ENCODE measurements at regions not wholly inside any gene's neighbourhood (a gene's known extent, or its start where the extent isn't known, plus 50 kb on each side); places are given as distances from the start of the nearest gene placed in this dataset.
"Not testable (repeated sequence)": the region's sequence is repeated elsewhere in the genome, so short reads cannot be mapped to it uniquely, and the experiment has no call there.

DNA sequence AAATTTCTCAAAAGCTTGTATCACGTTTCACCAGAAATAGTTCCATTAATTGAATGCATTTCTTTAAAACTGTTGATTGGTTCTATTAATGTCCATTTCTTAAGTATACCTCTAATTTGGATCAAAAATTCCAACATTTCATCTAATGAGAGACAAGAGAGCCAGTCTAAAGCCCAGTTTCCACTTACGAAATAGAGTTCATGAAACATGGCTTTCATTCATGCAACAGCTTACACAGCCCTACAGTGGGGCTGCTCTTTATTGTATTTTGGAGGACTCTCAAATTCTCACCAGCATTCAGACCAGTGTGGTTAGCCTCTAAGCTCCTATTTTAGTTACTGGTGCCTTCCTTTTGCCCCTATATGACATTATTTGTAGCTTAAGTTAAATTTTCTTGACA, 566.9 kb upstream of the RGMB start:
- no peak for DNase-seq (ENCODE audit: low read depth)

DNA sequence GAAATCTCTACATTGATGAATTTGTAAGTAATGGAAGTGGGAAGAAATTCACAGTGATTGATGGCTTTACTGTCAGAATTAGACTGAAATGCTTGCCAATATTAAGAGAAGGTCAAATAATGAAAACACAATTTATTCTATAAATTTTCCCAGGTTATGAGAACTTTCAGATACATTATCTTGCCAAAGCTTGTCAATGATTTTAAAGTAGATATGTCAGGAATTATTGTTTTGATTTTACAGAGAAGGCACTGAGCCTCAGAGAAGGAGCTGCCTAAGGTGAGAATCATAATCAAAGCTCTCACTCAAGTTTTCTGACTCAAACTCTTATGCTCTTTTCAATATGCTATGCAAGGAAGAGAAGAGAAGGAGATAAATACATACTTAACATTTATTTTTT, 564.0 kb upstream of the RGMB start:
- DNase-seq (ENCODE audit: low read depth) = no peak

DNA sequence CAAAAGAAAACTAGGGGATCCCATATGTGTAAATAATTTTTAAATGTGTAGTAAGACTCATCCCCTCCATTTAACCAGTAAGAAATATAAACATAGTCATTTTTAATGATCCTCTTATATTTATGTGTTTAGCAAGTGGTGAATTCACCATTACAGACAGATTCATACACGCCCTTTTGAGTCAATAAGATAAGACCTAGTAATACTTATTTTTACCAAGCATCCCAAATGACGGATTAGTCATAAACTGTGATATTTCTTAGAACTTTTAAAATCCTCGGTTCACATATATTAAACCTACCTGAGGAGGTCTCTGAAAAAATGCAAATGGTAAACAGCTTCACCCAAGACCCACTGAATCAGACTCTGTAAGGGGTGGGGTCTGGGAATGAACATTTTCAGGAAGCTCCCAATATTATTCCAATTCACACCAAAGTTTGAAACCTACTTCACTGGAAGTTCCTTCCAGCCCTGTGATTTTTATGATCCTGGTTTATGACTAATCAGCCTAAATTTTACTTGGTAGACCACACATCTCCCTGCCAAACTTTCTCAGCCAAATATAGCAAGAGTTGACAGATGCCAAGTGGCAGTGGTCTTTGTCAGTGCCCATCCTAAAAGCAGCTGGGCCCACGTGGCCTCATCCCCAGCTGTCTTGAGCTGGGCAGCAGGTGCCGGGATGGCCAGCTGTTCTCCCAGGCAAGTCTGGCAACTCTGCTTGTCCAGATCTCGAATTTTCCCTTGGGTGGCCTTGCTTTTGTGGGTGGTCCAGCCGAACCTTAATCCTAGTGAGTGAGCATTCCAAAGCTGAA, 559.0 kb upstream of the RGMB start:
- peak; percentile 17 for DNase-seq (ENCODE audit: low read depth)

DNA sequence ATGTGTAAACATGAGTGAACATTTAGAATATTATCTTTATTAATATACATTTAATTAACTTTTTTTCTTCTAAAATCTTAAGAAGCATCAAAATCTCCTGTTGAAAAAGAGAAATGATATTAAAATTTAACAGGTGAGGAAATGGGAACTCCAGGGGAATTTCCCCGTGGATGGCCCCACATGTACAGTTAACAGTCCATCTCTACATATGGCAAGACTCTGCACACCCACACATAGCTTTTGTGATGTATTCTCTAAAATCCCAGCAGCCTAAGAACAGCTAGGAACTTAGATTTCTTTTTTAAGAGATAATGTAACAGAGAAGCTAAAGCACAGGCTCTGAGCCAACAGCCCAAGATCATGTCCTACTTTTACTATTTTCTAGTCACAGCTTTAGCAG, 556.3 kb upstream of the RGMB start:
- DNase-seq (ENCODE audit: low read depth) = no peak

DNA sequence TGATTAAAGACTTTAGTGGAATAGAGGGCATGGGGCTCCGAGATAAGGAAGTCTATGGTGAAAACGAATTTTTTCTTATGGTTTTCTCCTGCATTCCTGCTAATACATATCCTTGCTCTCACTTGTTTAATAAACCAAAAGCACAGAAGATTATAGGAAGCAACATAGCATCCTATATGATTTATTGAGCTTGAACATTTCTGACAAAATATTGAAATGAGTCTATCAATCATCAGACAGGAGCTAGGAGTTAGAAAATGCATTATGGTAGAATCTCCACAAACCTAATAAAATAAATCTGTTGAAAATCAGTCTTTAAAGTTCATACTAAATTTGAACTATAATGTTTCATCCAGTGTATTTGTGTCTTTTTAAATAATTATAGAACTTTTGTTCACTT, 554.6 kb upstream of the RGMB start:
- DNase-seq (ENCODE audit: low read depth) = no peak

DNA sequence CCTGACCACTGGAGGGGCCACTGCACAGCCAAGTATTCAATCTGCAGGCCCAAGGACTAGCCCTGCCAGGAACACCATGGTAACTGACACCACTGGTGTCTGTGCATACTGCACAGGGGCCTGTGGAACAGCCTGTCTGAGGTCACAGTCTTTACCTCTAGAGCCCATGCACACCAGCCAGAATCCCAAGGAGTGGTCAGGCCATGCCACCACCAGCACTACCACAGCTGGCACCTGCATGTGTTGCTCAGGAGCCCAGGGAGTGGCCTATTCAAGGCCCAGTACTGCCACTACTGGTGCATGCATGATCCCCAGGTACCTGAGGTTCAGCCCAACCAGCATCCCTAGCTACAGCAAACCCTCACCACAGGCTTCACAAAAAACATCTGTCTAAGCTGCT, 546.0 kb upstream of the RGMB start:
- DNase-seq (ENCODE audit: low read depth) = no peak

DNA sequence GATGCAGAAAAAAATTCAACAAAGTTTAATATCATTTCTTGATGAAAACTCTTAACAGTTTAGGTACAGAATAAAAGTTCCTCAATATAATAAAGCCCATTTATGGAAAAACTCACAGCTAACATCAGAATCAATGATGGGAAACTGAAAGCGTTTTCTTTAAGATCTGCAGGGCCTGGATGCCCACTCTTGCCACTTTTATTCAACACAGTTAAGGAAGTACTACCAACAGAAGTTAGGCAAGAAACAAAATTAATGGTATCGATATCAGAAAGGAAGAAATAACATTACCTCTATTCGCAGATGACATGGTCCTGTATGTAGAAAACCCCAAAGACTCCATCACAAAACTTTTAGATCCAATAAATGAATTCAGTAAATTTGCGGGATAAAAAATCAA, 542.4 kb upstream of the RGMB start:
- no peak for DNase-seq (ENCODE audit: low read depth)

DNA sequence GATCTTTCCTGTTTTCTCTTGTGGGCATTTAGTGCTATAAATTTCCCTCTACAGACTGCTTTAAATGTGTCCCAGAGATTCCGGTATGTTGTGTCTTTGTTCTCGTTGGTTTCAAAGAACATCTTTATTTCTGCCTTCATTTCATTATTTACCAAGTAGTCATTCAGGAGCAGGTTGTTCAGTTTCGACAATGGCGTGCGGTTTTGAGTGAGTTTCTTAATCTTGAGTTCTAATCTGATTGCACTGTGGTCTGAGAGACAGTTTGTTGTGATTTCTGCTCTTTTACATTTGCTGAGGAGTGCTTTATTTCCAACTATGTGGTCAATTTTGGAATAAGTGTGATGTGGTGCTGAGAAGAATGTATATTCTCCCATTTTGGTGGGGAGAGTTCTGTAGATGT, 535.7 kb upstream of the RGMB start:
- not testable (repeated sequence) for DNase-seq (ENCODE audit: low read depth)

DNA sequence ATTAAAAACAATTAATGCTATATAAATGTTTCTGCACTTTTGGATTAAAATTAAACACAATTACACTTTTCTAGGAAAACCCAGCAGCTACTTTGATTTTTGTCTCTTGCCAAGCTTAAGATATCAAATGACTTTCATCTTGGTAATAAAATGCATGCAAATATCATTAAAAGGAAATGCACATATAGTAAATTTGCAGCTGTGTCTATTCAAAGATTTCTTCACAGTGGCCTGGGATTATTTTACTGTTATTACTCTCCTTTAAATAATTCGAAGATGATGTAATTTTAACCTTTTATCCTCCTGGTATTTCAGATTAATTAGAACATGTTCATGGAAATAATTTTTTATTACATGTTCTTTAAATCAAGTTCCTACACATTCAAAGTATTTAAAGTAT, 529.5 kb upstream of the RGMB start:
- DNase-seq (ENCODE audit: low read depth) = no peak

DNA sequence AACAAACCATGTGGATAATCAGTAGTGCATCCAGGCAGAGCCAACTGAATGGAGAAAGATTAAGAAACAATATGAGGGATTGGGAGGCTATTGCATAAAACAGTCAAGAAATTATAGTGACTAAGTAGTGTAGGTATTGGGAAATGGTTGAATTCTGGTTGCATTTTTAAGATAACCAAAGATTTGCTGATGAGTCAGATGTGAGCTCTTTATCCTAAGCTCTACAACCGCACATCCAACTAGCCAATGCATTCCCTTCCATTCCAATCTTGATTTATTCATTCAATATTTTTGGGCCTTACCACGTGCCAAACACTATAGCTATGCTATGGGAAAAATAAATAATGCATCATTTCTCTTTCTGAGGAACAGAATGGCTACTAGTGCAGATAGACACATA, 524.5 kb upstream of the RGMB start:
- peak; percentile 53 for DNase-seq (ENCODE audit: low read depth)

DNA sequence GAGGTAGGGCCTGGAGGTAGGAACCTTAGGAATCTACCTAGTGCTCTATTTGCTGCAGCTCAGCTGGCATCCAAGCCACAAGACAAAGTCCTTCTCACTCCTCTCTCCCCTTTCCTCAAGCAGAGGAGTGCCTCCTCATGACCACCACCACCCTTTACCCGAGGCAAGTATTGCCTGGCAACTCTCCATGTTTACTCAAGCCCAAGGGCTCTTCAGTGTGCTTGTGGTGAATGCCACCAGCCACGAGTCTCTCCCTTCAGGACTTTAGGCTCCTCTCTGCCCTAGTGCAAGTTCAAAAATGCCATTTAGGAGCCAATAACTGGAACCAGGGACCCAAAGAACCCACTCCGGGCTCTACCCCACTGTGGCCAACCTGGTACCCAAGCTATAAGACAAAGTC, 514.5 kb upstream of the RGMB start:
- DNase-seq (ENCODE audit: low read depth) = no peak

DNA sequence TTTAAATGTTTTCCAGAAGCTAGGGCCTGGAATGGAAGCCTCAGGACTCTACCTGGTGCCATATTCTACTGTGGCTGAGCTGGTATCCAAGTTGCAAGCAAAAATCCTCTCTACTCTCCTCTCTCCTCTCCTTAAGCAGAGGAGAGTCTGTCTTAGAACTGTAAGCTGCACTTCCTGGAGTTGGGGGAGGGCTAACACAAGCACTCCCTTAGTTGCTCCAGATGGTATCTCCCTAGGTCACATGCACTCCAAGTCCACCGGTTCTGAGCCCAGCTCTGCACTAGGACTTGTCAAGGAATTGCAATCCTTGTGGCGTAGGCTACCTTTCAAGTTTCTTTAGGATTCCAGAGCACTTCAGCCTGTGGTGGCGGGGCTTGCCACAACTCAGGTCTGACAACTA, 513.9 kb upstream of the RGMB start:
- no peak for DNase-seq (ENCODE audit: low read depth)

DNA sequence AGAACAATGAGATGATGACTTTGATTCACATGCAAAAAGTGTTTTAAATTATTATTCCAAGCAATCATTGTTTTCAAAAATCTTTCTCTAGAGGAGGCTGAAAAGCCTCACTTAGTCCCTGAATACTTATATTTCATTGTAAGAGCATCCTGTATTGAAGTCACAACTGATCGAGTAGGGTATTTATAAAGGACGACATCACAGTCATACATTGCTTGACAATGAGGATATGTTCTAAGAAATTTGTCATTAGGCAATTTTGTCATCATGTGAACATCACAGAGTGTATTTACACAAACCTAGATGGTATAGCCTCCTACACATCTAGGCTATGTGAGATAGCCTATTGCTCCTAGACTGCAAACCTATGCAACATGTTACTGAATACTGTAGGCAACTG, 510.4 kb upstream of the RGMB start:
- no peak for DNase-seq (ENCODE audit: low read depth)

DNA sequence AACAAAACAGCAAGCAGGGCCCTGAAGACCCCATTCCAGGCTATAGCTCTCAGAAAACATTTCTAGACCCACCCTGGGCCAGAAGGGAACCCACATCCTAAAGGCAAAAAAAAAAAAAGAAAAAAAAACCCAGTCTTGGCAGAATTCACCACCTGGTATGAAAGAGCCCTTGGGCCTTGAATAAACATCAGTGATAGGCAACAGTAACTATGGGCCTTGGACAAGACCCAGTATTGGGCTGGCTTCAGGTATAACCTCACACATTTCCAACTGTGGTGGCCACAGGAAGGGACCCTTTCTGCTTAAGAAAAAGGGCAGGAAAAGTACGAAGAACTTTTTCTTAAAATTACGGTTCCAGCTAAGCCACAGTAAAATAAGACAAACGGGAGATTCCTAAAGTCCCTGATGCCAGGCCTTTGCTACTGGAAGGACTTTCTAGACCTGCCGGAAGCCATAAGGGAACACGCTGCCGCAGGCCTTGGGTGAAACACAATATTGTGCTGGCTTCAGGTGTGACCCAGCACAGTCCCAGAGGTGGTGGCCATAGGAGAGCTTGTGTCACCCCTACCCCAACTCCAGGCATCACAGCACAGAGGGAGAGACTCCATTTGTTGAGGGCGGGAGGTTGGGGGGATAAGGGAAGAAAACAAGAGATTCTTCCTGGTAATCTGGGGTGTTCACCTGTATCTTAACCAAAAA, 505.2 kb upstream of the RGMB start:
- no peak for DNase-seq (ENCODE audit: low read depth)

DNA sequence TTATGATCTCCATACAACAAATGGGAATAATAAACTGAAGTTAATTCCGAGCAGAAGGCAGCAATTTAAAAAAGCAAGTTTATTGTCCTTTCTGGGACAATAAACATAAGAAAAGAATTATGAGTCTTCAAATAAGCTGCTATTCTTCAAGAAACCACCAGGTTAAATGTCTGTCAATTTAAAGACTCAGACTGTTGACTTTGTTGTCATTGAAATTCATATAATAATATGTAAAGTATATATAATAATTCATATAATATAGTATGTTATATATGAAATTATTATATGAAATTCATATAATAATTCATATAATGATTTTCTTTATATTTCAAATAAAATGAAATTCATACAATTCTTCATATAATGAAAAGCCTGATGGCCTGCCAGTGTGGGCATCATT, 497.5 kb upstream of the RGMB start:
- DNase-seq (ENCODE audit: low read depth) = no peak

DNA sequence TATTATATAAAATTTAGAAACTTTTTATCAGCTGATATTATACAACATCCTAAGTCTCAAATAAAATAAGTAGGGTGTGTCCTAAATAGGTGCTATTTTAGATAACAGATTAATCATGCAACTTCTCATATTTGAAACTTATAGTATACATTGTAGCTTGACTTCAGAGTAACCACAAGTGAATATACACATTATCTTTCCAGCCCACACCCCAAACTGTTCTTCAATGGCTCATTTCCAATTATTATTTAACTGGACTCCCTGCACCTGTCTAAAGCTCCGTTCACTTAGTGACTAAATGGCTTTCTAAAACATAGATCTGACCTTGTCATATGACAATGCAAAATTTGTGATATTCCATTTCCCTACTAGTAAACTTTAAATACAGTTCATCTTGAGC, 490.9 kb upstream of the RGMB start:
- DNase-seq (ENCODE audit: low read depth) = no peak

DNA sequence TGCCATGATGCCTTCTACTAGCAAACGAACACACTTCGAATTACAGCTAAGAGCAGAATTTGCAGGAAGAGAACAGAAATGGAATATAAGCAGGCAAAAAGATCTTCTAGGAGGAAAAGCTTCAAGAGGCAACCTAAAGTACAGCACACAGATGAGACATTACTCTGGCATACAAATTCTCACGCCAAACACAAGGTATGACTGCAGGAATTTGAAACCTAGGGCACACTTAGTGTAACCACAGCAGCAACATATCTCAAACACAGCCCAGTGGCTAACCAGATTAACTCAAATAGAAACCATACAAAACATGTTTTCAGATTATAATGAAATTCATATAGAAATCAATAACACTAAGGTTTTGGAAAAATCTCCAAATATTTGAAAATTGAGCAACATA, 481.0 kb upstream of the RGMB start:
- DNase-seq (ENCODE audit: low read depth) = no peak

DNA sequence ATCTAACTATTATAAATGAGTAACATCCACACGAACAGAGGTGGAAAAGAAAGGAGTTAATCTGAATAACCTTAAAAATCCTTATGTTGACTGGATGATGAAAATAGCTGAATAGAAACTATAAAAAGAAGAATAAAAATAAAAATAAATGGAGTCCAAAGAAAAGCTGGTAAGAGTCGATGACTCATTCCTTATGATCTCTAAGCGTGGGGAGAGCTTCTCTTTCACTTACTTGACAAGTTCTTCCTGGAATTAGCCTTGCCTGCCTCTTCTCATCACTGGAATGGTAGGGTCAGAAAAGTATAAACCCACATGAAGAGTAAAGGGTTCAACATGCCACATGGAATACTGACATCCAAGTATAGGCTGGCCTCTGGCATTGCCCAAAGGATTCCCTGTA, 477.0 kb upstream of the RGMB start:
- no peak for DNase-seq (ENCODE audit: low read depth)

DNA sequence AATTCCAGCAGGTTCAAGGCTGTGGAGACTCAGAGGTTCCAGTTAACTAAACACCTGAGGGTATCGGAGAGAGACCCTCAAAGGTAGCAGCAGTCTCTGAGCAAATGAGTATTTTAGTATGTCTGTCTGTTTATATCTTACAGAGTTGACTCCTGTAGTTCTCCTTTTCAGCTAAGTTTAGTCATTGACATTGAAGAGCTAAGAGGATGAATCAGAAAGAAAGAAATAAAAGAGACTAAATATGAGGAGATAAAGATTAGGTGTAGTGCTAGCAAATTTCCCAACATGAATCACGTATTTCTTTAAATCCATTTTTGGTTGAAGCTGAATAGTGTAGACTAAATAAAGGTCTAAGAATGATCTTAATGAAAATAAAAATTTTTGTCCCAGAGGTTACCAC, 474.0 kb upstream of the RGMB start:
- no peak for DNase-seq (ENCODE audit: low read depth)

DNA sequence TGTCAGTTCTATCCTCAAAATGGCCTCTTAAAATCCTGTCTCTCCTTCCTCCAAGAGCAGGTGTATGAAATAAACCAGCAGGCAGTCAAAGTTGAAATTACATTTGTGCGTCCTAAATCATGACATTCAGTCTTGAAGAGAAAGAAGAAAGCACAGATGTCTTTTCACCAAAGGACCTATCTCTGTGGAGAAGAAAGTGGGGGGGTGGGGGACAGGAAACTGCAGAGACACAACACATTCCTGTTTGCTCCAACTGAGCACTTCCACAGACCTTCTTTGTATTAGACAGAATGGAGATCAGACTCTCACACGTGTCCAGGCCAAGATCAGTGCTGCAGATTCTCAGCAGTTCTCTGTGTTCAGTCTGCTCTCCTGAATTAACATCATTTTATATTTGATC, 471.9 kb upstream of the RGMB start:
- no peak for DNase-seq (ENCODE audit: low read depth)

DNA sequence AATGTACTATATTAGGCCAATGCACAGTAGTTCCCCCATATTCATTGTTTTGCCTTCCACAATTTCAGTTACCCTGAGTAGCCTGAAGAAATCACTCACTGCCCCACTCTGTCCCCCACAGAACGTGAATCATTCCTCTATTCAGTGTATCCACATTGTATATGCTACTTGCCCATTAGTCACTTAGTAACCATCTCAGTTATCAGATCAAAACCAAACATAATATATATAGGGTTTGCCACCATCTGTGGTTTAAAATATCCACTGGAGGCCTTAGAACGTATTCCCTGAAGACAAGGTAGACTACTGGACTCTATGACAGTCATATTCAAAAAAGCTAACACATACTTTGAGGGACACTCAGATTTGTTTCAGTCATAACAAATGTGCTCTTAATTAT, 465.7 kb upstream of the RGMB start:
- DNase-seq (ENCODE audit: low read depth) = no peak

DNA sequence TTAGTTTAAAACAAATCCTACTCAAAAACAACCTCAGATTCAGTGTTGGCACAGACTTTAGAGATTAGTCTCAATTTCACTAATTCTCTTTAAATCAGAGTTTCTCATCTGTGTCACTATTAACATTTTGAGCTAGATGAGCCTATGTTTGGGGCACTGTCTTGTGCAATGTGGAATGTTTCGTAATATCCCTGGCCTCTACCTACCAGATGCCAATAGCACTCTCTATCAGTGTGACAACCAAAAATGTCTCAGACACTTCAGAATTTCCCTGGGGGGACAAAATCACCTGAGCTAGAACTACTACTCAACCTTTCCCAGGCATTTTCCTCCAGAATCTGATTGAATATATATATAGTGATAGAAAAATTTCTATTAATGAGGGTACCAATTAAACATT, 465.2 kb upstream of the RGMB start:
- DNase-seq (ENCODE audit: low read depth) = no peak

DNA sequence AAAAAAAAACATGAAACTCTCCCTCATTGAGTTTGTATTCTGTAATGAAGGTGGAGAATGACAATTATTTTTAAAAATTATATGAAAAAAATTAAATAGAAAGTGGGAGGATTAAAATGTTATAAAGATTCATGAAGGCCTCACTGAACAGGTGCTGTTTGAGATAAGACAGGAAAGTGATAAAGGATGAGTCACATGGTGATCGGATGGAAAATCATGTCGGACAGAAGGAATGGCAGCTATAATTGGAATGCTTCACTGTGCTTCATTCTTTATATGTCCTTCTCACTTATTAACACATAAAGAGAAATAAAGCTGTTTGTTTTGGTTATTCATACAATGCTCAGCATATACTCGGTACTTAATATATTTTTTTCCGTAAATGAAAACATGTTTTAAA, 464.5 kb upstream of the RGMB start:
- no peak for DNase-seq (ENCODE audit: low read depth)

Data from GM04504 (cell line).